Mesenchymal stem cell (in vitro differentiated cells and primary cell): ENCODE measurements at regions not wholly inside any gene's neighbourhood (a gene's known extent, or its start where the extent isn't known, plus 50 kb on each side); places are given as distances from the start of the nearest gene placed in this dataset.

ENCODE experiments used
- DNase-seq: peaks from one replicate; pipeline ENCODE4 v3.0.0-alpha.2; 2013
- H2AFZ ChIP-seq: one replicate; pipeline ENCODE4 v1.6.1; 2013; ENCODE audit warnings: low read depth, mild to moderate bottlenecking, control low read depth, inconsistent platforms, low read length, moderate library complexity
- H2AK5ac ChIP-seq: 2 replicates; pipeline ENCODE4 v1.6.1; 2013; ENCODE audit warnings: low read length, moderate library complexity, mild to moderate bottlenecking, inconsistent platforms; ENCODE audit not compliant: severe bottlenecking
- H2BK120ac ChIP-seq: one replicate; pipeline ENCODE4 v1.6.1; 2013; ENCODE audit warnings: low read depth, mild to moderate bottlenecking, inconsistent platforms, low read length, moderate library complexity
- H2BK12ac ChIP-seq, 2 experiments: one replicate each; pipeline ENCODE4 v1.6.1; 2013; ENCODE audit warnings: inconsistent platforms in 2 of 2, low read length in 2 of 2, mild to moderate bottlenecking in 2 of 2, moderate library complexity in 2 of 2, control low read depth in 1 of 2
- H2BK15ac ChIP-seq: one replicate; pipeline ENCODE4 v1.6.1; 2013; ENCODE audit warnings: mild to moderate bottlenecking, low read depth, inconsistent platforms; ENCODE audit not compliant: poor library complexity, severe bottlenecking
- H2BK5ac ChIP-seq: 2 replicates; pipeline ENCODE4 v1.6.1; 2013; ENCODE audit warnings: low read depth, mild to moderate bottlenecking, low read length, control low read depth, inconsistent platforms; ENCODE audit not compliant: poor library complexity, severe bottlenecking
- H3K14ac ChIP-seq, 2 experiments: one replicate each; pipeline ENCODE4 v1.6.1; 2013; ENCODE audit warnings: inconsistent platforms in 2 of 2, low read length in 2 of 2, control low read depth in 1 of 2, mild to moderate bottlenecking in 1 of 2, moderate library complexity in 1 of 2
- H3K18ac ChIP-seq, 2 experiments: one replicate each; pipeline ENCODE4 v1.6.1; 2013; ENCODE audit warnings: inconsistent platforms in 2 of 2, low read length in 2 of 2, control low read depth in 1 of 2, low read depth in 1 of 2, mild to moderate bottlenecking in 1 of 2
- H3K23ac ChIP-seq, 2 experiments: one replicate each; pipeline ENCODE4 v1.6.1; 2013; ENCODE audit warnings: inconsistent platforms in 2 of 2, low read length in 2 of 2, mild to moderate bottlenecking in 2 of 2, moderate library complexity in 2 of 2, control low read depth in 1 of 2
- H3K27ac ChIP-seq: 2 replicates; pipeline ENCODE4 v1.5.1; 2013; ENCODE audit warnings: mild to moderate bottlenecking, moderate library complexity, low read length, control low read depth, inconsistent platforms; ENCODE audit not compliant: poor library complexity, severe bottlenecking
- H3K27me3 ChIP-seq, 2 experiments: 2 replicates each; pipeline versions ENCODE4 v1.6.1 to v1.7.0; 2013; ENCODE audit warnings: low read length in 2 of 2, mild to moderate bottlenecking in 2 of 2, moderate library complexity in 2 of 2, control low read depth in 1 of 2, inconsistent platforms in 1 of 2; ENCODE audit not compliant: control insufficient read depth in 1 of 2, insufficient read depth in 1 of 2
- H3K36me3 ChIP-seq, 2 experiments: 2 replicates each; pipeline versions ENCODE4 v1.6.1 to v1.7.0; 2013; ENCODE audit warnings: low read length in 2 of 2, control low read depth in 1 of 2, inconsistent platforms in 1 of 2, low read depth in 1 of 2, mild to moderate bottlenecking in 1 of 2; ENCODE audit not compliant: insufficient read depth in 2 of 2, control insufficient read depth in 1 of 2
- H3K4ac ChIP-seq, 2 experiments: one replicate each; pipeline ENCODE4 v1.6.1; 2013; ENCODE audit warnings: inconsistent platforms in 2 of 2, low read length in 2 of 2, mild to moderate bottlenecking in 2 of 2, moderate library complexity in 2 of 2, control low read depth in 1 of 2, low read depth in 1 of 2
- H3K4me1 ChIP-seq: 2 replicates; pipeline ENCODE4 v1.6.1; 2013; ENCODE audit warnings: low read depth, low read length, control low read depth; ENCODE audit not compliant: control insufficient read depth, insufficient read depth
- H3K4me2 ChIP-seq: 2 replicates; pipeline ENCODE4 v1.6.1; 2013; ENCODE audit warnings: low read length, mild to moderate bottlenecking, inconsistent platforms; ENCODE audit not compliant: poor library complexity, severe bottlenecking
- H3K4me3 ChIP-seq, 2 experiments: 2 replicates each; pipeline versions ENCODE4 v1.5.1 to v1.7.0; 2013; ENCODE audit warnings: low read length in 2 of 2, mild to moderate bottlenecking in 2 of 2, control low read depth in 1 of 2, low read depth in 1 of 2; ENCODE audit not compliant: insufficient read depth in 1 of 2
- H3K79me1 ChIP-seq: replicated peaks from 2 replicates; pipeline ENCODE4 v1.6.1; 2013; ENCODE audit warnings: mild to moderate bottlenecking, control low read depth, low read length, inconsistent platforms; ENCODE audit not compliant: poor library complexity, severe bottlenecking
- H3K9ac ChIP-seq: 2 replicates; pipeline ENCODE4 v1.7.0; 2013; ENCODE audit warnings: mild to moderate bottlenecking, low read length, moderate library complexity
- H3K9me3 ChIP-seq: 2 replicates; pipeline ENCODE4 v1.7.0; 2013; ENCODE audit warnings: mild to moderate bottlenecking, low read length; ENCODE audit not compliant: control insufficient read depth
- H4K8ac ChIP-seq: one replicate; pipeline ENCODE4 v1.6.1; 2013; ENCODE audit warnings: inconsistent platforms, mild to moderate bottlenecking, low read length, moderate library complexity
- H4K91ac ChIP-seq: one replicate; pipeline ENCODE4 v1.6.1; 2013; ENCODE audit warnings: mild to moderate bottlenecking, low read length, inconsistent platforms
- whole genome bisulfite sequencing: methylation state at CpG from one replicate; pipeline ENCODE4 v1.1.7; 2013; ENCODE audit warnings: mixed read lengths; 5-methylcytosine and 5-hydroxymethylcytosine counted together

DNA sequence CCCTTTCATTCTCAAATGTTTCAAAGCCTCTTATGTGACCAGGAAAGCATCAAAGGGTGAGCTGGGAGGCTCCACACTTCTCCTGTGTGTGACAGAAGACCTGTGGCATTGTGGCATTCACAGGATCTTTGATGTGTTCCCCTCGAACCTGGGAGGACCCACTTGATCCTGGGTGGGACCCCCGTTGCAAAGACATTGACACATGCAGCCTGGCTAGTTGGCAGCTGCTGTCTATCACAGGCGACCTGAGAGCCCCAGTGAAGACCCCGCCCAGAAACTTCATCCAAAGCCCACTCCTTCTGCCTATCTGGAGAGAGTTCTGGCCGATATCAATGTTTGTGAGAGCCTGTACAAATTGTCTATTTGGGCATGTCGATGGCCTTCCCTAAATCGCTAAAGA is 140.4 kb upstream of the ATP2B2 start:
- no peak overlapping the region for H4K8ac ChIP-seq
- 39% methylated on average over 7 of the region's 7 CpGs for WGBS
- no peak overlapping the region for H2BK120ac ChIP-seq
- H3K4me3 ChIP-seq: no peak overlapping the region
- H3K4ac ChIP-seq: no peak overlapping the region
- no peak overlapping the region for H2BK5ac ChIP-seq
- H4K91ac ChIP-seq: no peak overlapping the region
- H3K36me3 ChIP-seq: no peaks in the 10 kb centered on the region
- H3K23ac ChIP-seq: no peak overlapping the region
- no peak overlapping the region for H2BK15ac ChIP-seq
- no peak overlapping the region for H3K18ac ChIP-seq
- no peak overlapping the region for H3K14ac ChIP-seq
- H3K4me1 ChIP-seq: no peaks in the 10 kb centered on the region
- no peak overlapping the region for H2AFZ ChIP-seq
- no peak overlapping the region for H3K27ac ChIP-seq
- no peak for DNase-seq
- no peak overlapping the region for H2BK12ac ChIP-seq
- H3K79me1 ChIP-seq: no peaks in the 10 kb centered on the region
- H3K4me2 ChIP-seq: no peak overlapping the region
- no peak overlapping the region for H2AK5ac ChIP-seq
- no peak overlapping the region for H3K9ac ChIP-seq
- no peaks in the 10 kb centered on the region for H3K9me3 ChIP-seq
- H3K27me3 ChIP-seq: peaks cover 8 to 33% of the 10 kb centered on the region in 2 experiments

- Histone ChIP-seq H2BK12ac (no peak overlapping the region), H3K9ac (no peak overlapping the region), H2BK120ac (no peak overlapping the region), H3K79me1 (no peaks in the 10 kb centered on the region), H2BK15ac (no peak overlapping the region), H3K4ac (no peak overlapping the region), H3K27me3 (peaks cover 8 to 35% of the 10 kb centered on the region in 2 experiments), H3K23ac (no peak overlapping the region), H3K4me1 (no peaks in the 10 kb centered on the region), H3K36me3 (no peaks in the 10 kb centered on the region), H3K4me3 (no peak overlapping the region), H3K14ac (no peak overlapping the region), H2AK5ac (no peak overlapping the region), H2BK5ac (no peak overlapping the region), H2AFZ (no peak overlapping the region), H3K9me3 (no peaks in the 10 kb centered on the region), H4K91ac (no peak overlapping the region), H3K4me2 (no peak overlapping the region), H3K27ac (no peak overlapping the region), H3K18ac (no peak overlapping the region), H4K8ac (no peak overlapping the region)
- no peak for DNase-seq
- WGBS: 65% methylated on average over 9 of the region's 9 CpGs
Measured at GRCh38 chr3:10646531-10647335, 141.3 kb upstream of the ATP2B2 start.

DNA sequence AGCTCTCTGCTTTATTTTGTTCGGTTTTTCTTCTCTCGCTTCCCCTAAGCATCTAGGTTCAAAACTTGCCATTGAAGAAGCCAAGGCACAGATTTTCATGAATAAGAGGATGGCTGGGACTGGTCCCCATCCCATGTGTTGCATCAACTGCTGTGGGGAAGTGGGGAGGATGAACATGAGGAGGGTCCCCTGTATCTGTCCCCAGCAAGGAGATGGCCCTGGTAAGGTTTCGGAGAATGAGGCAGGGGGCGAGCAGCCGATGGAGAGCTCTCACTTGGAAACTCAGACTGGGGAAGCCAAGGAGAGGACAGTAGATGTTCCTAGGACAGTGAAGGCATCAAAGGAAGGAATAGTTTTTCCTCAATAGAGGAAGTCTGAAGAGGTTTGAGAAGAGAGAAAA is 142.0 kb upstream of the ATP2B2 start:
- no peak overlapping the region for H2AK5ac ChIP-seq
- H3K23ac ChIP-seq: no peak overlapping the region
- no peak overlapping the region for H3K18ac ChIP-seq
- no peak overlapping the region for H3K9ac ChIP-seq
- no peak overlapping the region for H3K4me2 ChIP-seq
- no peak overlapping the region for H2BK12ac ChIP-seq
- H3K27ac ChIP-seq: no peak overlapping the region
- no peak overlapping the region for H2BK15ac ChIP-seq
- no peaks in the 10 kb centered on the region for H3K9me3 ChIP-seq
- DNase-seq: no peak
- H2BK5ac ChIP-seq: no peak overlapping the region
- H3K14ac ChIP-seq: no peak overlapping the region
- H4K8ac ChIP-seq: no peak overlapping the region
- H2BK120ac ChIP-seq: no peak overlapping the region
- no peak overlapping the region for H3K4ac ChIP-seq
- H3K36me3 ChIP-seq: no peaks in the 10 kb centered on the region
- H4K91ac ChIP-seq: no peak overlapping the region
- no peak overlapping the region for H3K4me3 ChIP-seq
- H3K4me1 ChIP-seq: no peaks in the 10 kb centered on the region
- 94% methylated on average over 5 of the region's 5 CpGs for WGBS
- peaks cover 8 to 37% of the 10 kb centered on the region in 2 experiments for H3K27me3 ChIP-seq
- no peak overlapping the region for H2AFZ ChIP-seq
- no peaks in the 10 kb centered on the region for H3K79me1 ChIP-seq

DNA sequence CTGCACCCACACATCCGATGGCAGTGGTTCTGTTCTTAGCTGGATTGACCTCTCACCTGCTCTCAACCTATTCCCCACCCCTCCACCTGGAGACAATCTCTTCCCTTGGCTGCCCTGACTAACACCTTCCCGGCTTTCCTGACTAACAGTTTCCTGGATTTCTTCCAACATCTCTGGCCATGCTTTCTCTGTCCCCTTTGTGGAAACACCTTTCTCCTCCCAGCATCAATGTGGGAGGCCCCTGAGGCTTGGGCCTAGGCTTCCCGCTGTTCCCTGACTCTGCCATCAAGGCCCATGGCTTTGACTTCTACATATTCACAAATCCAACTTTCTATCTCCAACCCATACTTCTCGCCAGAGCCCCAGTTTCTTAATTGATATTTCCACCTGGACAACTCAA is 142.8 kb upstream of the ATP2B2 start:
- Histone ChIP-seq H3K79me1 (no peaks in the 10 kb centered on the region), H3K9me3 (no peaks in the 10 kb centered on the region)

More for the DNA sequence above, 142.8 kb upstream of the ATP2B2 start:
- WGBS: 80% methylated on average over 4 of the region's 4 CpGs
- Histone ChIP-seq H3K14ac (no peak overlapping the region), H3K4me3 (no peak overlapping the region), H4K91ac (no peak overlapping the region), H2AK5ac (no peak overlapping the region), H3K9ac (no peak overlapping the region), H2BK12ac (no peak overlapping the region), H2BK120ac (no peak overlapping the region), H3K4me1 (no peaks in the 10 kb centered on the region), H3K18ac (no peak overlapping the region), H3K23ac (no peak overlapping the region), H3K27ac (no peak overlapping the region), H3K27me3 (peaks cover 8 to 43% of the 10 kb centered on the region in 2 experiments), H4K8ac (no peak overlapping the region), H2BK5ac (no peak overlapping the region), H3K4ac (no peak overlapping the region), H2BK15ac (no peak overlapping the region), H3K4me2 (no peak overlapping the region), H3K36me3 (no peaks in the 10 kb centered on the region), H2AFZ (no peak overlapping the region)
- DNase-seq: no peak
